Activated CD4-positive, alpha-beta T cell treated with anti-CD3 and anti-CD28 coated beads, Interleukin-2, amount 50 U/mL, for 48 hours (primary cell): ENCODE measurements at regions not wholly inside any gene's neighbourhood (a gene's known extent, or its start where the extent isn't known, plus 50 kb on each side); places are given as distances from the start of the nearest gene placed in this dataset.

Experiments
- DNase-seq, 2 experiments: peaks; one replicate each; pipeline ENCODE4 v3.0.0-alpha.2; 2020

DNA sequence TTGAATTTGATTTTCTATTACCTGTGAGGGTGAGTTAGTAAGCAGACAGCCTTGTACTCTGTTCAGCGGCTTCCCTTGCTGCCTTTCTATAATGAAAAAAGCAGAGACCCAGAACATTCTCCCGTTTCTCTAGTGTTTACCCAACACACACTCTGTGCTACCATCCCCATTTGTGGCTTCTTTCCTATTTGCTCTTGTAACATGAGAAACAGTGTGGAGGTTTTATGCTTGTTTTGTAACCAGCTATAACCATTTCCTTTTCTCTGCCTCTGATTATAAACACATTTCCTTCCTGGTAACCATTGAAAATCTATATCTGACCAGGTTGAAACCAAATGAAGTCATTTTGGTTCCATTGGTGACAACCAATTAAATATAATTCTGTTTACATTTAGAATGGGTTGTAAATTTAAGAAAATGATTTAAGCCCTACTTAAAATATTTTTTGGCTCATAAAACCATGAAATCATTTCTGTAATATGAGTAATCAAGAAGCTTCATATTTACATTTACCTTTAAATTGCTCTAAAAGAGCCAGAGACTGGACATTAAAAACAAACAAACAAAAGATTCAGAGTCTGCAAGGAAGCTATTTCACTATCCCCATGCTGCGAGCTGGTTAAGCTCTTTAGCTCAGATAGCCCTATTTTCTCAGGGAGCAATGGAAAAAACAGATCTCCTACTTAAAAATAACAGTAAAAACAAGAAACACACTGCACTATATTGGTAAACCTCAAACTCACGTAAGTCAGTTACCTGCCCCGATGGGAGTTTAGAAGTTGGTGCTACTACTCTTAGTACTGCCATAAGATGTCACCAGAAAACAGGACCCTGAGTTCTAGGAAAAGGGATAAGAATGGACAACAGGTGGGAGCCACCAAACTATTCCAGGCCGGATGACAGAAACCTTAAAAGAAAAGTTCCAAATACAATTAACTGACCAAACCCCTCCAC is 206.5 kb upstream of the EEA1 start:
- no peak for DNase-seq

DNA sequence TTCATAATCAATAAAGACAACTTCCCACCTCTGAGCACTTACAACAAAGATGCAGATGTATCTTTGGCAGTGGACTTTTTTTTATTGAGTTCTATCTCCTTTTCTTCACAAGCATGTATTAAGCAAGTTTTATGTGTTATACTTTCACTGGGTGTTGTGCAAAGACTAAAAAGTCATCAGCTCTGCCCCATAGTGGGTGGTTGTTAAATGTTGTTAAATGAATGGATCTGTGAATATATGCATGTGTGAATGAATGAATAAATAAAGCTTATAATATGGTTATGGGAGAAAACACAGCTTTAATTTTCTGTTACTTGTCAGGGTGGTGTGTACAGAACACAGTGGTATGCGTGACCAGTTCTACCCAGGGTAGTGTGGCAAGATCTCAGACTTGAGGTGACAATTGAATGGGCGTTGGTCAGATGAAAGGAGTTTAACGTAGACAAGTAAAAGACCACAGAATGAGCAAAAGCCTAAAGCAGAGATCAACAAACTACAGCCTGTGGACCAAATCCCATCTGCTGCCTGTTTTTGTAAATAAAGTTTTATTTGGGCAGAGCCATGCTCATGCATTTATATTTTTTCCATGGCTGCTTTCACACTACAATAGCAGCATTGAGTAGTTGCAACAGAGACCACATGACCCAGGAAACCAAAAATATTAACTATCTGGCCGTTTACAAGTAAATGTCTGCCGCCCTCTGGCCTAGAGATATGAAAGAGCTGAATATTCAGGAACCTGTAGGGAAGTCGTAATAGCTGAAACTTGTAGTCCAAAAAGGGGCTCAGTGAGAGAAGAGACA is 207.4 kb upstream of the EEA1 start:
- no peak for DNase-seq

DNA sequence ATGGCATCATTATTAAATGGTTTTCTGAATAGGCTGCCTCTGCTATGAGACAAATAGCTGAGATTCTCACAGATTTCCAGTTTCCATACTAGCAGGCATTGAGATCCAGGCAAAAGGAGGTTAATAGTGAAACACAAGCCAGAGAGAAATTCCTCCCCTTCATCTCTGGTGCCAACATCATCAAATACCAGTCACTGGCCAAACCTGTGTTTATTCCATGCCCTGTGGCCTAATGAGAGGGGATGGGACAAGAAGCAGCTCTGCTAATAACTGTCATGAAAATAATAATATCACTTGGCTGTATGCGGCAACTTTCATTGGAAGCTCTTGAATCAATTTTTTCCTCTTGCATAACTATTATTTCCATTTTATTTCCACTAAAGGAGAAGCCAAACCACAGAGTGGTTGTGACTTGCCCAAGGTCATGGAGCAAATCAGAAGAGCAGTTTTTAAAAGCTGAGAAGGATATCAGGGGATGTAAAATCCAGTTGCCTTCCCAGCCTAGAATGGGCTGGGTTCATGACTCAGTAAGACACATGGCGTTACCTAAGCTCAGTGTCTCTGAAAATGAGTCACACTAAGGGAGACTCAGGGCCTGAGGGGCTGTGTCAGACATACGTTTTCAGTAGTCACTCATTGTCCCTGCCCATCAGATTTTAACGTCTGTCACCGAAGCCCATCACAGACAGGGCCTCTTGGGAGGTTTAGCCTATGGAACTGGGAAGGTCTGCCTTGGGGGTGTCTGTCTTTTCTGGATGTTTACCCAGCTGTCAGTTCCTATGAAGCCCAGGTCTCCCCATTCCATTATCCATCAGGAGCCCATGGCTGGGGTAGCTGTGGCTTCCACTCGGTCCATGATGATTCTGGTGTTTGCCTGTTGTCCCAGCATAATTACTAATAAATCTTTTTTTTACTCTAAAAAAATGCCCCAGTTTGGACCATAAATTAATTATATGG is 208.8 kb upstream of the EEA1 start:
- no peak for DNase-seq

DNA sequence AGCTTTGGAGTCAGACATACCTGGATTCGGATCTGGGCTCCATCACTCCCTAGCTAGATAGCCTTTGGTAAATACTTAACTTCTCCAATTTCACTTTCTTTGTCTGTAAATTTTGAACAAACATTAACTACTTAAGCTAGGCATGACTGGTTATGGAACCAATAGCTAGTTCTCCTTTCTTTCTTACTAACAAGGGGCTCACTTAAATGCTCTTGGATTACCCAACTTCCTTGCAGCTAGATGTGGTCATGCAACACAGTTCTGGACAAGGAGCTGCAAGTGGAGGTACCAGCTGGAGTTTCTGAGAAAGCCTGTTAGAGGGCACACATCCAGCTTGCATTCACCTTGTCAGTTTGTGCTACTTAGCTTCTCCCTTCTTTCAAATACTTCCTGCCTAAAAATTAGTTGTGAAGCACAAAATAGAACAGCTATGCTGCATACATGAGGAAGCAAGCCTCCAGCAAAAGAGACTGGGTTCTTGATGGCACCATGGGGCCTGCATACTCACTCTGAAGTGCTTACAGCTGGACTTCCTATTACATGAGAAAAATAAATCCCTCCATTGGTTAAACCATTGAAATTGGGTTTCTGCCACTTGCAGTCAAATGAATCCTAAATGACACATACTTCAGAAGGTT is 210.1 kb upstream of the EEA1 start:
- no peak for DNase-seq

DNA sequence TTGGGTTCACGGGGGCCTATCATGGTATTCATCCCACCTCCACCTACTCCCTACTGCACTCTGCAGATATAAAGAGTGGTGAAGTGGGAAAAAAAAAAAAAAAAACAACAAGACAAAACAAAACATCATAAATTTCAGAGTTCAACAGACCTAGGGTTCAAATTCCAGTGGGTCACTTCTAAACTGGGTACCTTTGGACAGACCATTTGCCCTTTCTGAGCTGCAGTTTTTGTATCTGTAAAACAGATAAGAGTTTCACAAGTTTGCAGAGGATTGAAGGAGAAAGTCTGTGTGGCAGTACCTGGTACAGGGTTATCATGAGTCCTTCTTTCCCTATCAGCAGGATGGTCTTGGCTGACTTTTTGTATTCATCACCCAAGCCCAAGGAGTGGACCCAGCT is 211.2 kb upstream of the EEA1 start:
- no peak for DNase-seq

DNA sequence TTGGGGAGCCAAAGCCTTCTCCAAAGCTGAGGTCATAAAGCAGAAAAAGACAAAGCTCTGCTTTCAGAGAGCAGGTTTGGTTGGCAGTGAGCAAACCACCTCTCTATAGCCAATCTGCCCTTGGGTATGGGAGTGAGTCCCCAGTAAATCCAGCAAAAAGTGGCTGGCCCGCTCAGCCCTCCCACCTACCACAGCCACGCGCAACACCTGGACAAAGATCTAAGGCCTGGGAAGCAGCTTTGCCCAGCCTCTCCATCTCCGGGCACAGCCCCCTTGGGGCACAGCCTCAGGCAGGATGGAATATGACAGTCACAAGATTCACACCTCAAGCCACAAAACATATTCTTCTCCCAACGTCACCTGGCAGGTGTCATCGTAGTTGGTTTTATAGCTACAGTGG is 211.7 kb upstream of the EEA1 start:
- no peak for DNase-seq

DNA sequence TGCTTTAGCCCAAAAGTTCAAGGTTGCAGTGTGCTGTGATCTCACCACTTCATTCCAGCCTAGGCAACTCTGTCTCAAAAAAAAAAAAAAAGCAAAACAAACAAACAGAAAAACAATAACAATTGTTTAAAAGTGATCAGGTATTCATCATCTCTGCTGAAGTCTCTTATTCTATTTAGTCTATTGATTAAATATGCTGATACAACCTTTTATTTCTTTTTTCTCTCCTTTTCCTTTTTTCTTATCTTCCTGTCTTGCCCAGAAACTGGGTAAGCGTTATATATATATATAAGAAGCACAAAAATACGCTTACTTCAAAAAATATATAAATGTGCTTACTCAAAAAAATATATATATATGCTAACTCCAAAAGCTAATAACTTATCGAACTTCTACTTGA is 213.8 kb upstream of the EEA1 start:
- no peak for DNase-seq

DNA sequence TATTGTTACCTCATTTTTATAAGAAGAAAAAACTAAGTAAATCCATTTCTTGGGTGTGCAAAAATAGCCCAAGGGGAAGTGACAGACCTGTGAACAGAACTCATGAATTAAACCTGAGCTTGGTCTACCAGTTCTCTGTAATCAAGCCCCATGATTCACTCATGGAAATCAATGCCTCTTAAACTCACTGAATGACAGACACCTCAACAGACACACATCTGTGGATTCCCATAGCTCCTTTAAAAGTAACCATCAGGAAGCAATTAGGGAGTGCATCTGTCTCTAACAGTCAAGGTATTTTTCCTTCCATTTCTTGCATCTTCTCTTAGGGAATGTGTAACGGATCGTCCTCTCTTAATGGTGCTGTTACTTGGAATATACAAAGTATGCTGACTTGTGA is 215.0 kb upstream of the EEA1 start:
- DNase-seq = no peak

DNA sequence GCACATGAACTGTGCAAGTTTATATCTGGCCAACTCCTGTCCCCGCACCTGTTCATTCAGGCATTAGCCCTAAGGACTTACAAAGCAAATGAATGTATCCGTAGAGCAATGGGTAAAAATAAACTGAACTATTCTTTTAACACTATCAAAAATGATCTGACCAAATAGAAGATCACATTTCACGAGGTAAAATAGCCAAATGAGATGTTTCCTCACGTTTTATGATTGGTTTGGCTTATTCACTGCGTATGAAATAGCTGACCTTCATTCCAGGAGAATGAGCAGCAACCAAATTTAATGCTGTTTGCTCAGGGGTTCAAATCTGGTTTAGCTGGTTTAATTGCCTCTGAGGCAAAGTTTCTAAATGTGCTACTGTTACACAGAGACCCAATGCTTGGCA is 216.0 kb upstream of the EEA1 start:
- DNase-seq = no peak

DNA sequence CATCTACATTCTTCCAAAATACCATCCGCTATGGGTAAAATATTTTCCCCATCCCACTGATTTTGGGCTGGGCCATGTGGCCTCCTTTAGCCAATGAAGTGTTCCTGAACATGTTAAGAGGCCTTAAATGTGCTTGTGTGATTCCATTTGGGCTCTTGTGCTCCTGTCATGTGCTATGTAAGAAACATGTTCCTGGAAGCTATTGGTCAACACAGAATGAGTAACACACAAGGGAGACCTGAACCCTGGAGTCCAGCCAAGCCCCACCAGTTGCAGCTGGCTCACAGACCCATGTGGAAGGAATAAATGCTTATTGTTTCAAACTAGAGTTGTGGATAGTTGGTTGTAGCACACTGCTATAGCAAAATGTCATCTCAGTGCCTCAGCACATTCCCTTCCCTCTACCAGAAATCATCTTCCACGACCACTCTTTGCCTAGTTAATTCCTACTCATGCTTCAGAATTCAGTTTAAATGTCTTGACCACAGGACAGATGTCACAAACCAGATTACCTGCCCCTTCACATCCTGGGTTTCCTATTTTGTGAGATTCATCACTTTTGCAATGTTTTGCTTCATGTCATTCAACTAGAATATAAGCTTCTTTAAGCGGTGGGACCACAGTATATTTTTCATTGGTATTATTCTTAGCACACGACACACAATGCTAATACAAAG is 217.3 kb upstream of the EEA1 start:
- no peak for DNase-seq

DNA sequence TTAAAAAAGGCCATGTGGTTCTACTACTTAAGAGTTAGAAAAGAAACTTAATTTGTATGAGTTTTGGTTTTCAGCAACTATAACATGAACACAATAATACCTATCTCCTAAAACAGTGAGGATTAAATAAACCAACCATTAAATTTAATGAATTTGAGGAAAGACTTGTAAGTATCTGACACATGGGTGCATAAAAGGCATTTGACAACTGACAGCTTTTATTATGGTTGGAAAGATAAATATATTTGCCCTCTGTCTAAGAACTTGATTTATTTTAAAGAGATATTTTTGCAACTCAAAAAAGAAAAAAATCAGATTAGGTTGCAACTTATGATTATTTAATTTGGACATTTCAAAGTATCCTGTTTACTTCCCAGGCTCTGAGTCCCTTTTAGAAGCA is 217.9 kb upstream of the EEA1 start:
- DNase-seq = no peak

DNA sequence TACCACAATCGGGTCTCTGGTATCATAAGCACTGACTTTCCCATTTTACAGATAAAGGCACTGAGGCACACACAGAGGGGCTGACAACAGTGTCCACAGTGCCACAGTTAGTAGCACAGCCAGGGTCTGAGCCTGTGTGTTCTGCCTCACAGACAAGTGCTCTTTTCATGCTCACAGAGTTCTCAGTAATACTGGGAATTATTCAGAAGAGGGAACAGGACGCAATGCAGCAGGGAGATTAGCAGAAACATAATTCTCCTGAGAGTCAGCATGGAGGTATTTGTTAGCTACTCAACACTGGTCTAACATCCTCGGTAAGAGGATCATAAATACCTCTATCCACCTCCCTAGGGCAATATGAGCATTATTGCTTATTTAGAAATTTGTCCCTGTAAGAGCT is 219.3 kb upstream of the EEA1 start:
- no peak for DNase-seq

DNA sequence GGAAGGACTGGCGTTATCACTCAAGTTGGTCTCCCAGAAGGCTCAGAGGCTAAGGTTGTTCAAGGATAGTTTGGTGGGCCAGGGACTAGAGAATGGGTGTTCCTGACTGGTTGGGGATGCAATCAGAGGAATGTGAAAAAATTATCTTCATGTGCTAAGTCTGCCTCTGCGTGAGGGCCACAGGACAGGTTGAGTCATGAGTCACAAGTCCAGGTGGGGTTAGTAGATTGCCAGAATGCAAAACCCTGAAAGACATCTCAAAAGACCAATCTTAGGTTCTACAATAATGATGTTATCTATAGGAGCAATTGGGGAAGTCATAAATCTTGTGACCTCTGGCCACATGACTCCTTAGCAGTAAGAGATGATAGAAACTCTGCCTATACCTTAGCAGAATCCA is 220.1 kb upstream of the EEA1 start:
- DNase-seq = no peak

DNA sequence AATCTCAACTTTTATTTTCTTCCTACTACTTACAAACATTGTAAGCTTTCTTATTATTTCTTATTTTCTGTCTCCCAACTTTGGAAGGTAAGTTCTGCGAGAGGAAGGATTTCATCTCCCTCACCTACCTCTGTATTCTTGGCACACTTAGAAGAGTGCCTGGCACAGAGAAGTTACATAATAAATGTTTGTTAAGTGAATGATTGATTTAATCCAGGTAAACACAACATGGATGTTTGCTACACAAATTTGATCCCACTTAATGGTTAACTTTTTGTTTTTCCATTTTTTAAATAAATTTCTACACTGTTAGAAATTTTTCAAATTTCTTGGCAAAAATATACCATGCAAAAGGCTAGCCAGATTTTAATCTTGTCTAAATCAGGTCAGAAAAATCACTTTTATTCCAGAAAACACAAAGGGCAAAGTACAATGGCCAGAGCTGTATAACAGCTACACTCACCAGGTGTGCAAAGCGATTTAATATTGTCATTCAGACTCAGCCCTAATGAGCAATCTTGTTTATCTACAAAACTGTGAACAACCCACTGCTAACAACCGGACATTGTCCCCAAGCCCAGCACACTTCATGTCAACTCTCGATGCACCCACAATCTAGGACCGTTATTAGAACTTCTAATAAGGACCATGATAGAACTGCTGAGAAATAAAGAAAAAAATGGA is 222.1 kb upstream of the EEA1 start:
- DNase-seq = no peak

DNA sequence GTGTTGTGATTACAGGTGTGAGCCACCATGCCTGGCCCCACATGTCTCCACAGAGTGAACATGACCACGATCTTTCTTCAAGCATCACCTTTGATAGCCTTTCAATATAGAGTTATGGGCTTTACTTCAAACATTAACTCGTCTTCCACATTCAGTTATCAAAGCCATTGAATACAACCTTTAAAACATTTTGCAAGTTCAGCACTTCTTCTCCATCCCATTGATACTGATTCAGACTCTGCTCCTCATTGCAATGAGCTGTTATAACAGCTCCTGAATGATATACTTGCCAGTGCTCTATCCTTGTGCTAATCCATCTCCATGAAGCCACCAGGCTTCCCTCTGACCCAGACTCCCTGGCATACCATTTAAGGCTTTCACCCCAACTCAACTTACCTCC is 223.5 kb upstream of the EEA1 start:
- DNase-seq = no peak

DNA sequence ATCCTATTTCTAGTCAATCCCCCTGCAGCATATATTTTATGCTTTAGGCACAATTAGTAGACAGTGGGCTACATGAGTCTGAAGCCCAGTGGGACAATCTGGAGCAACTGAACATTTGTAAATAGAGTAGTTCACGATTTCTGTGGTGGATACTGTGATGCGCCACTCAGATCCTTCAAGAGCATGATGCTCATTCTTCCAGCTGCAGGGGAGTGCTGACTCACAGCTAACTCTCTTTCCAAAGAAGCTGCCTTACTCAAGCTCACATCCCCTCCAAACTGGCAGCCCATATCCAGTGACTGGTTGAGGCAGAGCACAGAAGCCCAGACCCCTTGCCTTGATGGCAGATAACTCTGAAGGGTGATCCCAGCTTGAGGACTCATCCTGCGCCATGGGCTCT is 224.2 kb upstream of the EEA1 start:
- no peak for DNase-seq

DNA sequence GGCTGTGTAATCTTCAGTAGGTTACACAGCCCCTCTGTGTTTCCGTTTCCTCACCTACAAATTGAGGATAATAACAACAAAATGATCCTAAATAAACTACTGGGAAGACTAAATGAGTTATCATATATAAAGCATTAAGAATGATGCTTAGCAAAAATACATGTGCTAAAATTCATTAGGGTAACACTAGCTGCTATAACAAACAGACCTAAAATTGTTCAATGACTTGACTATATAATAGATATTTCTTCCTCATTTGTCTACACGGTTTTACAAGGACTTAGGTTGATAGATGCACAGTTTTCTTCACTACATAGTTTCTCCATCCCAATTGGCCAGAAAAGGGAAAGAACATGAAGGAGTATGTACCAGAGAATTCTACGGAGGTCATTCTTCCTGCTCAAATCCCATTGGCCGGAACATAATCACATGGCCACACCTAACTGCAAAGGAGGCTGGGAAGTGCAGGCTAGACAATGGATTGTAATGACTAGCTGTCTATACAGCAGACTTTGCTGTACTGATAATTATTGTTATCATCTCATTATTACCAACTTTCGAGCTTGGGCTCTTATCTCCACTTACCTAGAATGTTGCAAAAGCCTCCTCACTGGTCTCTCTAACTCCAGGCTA is 223.5 kb upstream of the NUDT4 start:
- no peak for DNase-seq

DNA sequence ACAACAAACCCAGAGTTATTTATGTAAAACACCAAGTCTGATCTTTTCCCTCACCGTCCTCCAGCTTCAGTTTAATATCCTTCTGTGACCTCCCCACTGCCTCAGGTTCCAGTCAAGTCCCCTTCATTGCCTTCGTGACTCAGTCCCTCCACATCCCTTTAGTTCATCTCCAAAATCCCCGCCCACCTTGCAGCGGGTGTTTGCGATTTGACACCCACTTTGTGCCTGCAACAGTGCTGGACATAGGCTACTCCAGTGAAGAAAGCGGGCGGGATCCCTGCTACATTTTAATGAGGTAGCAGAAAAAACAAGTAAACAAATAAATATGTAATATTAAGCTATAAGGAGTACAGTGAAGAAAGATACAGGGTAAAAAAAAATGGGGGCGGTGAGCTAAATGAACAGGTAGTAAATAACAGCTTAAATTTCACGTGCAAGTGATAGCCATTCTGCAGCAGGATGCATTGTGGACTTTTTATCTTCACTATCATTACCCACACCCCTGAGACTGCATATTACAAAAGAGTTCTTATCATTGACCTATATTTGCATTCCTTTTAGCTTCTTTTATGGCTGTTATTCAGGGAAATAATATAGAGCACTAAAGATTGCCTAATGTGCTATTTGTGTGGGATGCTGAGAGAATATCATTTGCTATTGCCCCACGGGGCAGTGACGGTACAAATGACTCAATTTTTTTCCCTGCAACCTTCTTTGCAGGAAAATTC is 222.8 kb upstream of the NUDT4 start:
- no peak for DNase-seq

DNA sequence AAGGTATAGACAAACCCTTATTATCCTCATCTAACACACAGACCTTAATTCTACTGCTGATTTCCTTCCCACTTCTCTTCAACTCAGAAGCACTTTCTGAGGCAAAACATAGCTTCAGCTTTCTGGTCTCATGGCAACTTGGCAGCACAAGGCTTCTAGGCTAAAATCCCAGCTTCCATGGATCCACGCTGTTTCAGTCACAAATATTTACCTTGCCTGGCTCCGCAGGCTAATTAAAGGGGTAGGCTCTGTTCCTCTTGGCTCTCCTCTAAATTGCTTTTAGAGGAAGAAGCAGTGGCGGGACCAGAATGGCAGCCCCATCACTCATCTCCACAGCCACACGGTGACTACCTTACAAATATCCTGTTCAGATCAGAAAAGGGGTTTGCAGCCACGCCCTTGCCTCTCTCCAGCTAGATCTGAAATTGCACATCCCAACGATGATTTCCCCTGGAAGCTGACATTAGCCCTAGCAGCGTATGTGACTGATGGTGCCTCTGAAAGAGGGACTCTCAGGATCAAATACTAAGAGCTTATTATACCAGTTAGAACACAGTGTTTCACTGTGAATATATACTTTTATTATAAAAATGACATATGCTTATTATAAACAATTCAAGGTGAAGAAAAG is 221.5 kb upstream of the NUDT4 start:
- no peak for DNase-seq

DNA sequence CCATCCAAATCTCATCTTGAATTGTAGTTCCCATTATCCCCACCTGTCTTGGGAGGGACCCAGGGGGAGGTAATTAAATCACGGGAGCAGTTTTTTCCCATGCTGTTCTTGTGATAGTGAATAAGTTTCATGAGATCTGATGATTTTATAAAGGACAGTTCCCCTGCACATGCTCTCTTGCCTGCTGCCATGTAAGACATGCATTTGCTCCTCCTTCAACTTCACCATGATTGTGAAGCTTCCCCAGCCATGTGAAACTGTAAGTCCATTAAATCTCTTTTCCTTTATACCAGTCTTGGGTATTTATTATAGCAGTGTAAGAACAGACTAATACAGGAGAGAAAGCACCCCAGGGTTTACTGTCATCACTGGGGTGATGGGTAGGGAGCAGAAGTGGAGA is 220.4 kb upstream of the NUDT4 start:
- DNase-seq = no peak
